ENCODE measurements at regions not wholly inside any gene's neighbourhood (a gene's known extent, or its start where the extent isn't known, plus 50 kb on each side); places are given as distances from the start of the nearest gene placed in this dataset.
A peak's percentile ranks its signal among the peaks of the same experiment; 100 is the strongest.
"Not testable (repeated sequence)": the region's sequence is repeated elsewhere in the genome, so short reads cannot be mapped to it uniquely, and the experiment has no call there.

GRCh38 chr19:30681162-30682100 lies 309.2 kb downstream of the ZNF536 start:
- no peak overlapping the region for H2BK20ac ChIP-seq (ENCODE audit: low read depth, low read length, poor library complexity, severe bottlenecking)
- Mint-ChIP-seq H3K36me3 (ENCODE audit: insufficient read depth in 1 of 3, low read depth in 3 of 3) (no peaks in the 10 kb centered on the region), H3K9me3 (no peaks in the 10 kb centered on the region), H3K27ac (peak overlapping the region in 1 of 3 experiments; percentile 82; a peak in 2 of 7 replicates), H3K4me1 (peaks cover 6 to 8% of the 10 kb centered on the region in 2 experiments), H3K4me3 (no peak overlapping the region), H3K27me3 (ENCODE audit: low read depth) (no peaks in the 10 kb centered on the region; the same call in 1 of the 2 replicates)
- H3K79me1 ChIP-seq (ENCODE audit: insufficient read depth, low read depth, low read length, poor library complexity, severe bottlenecking): no peaks in the 10 kb centered on the region
- no peak overlapping the region for H3K9ac ChIP-seq (ENCODE audit: extremely low read depth, insufficient read length, low read length)
- TF ChIP-seq CTCF (conservative IDR thresholded peaks at IDR 0.05): no peak
- no peak overlapping the region for H3T11ph ChIP-seq (ENCODE audit: low read length)
- H3K4me1 ChIP-seq (ENCODE audit: insufficient read depth, low read length): no peaks in the 10 kb centered on the region
- no peak overlapping the region for H2BK12ac ChIP-seq (ENCODE audit: insufficient read length, low read depth, low read length)
- no peak overlapping the region for H3K4me2 ChIP-seq (ENCODE audit: insufficient read depth, insufficient read length, low read length)
- H3K23me2 ChIP-seq (ENCODE audit: insufficient read length, low read depth, low read length, poor library complexity, severe bottlenecking): no peaks in the 10 kb centered on the region
- H2BK5ac ChIP-seq (ENCODE audit: insufficient read length, low read length): no peak overlapping the region
- no peak overlapping the region for H2BK15ac ChIP-seq (ENCODE audit: low read depth, low read length)
- H3K9me3 ChIP-seq (ENCODE audit: control insufficient read depth, low read depth, low read length): no peaks in the 10 kb centered on the region
- no peak overlapping the region for H2BK120ac ChIP-seq (ENCODE audit: low read depth, low read length, poor library complexity, severe bottlenecking)
- H4K20me1 ChIP-seq (ENCODE audit: control insufficient read depth, insufficient read depth, insufficient read length): no peaks in the 10 kb centered on the region
- H3K27ac ChIP-seq (ENCODE audit: insufficient read length, low read depth, low read length): no peak overlapping the region
- no peak for DNase-seq
- no peak overlapping the region for H3K56ac ChIP-seq (ENCODE audit: insufficient read length, low read depth, low read length)
- H3K4ac ChIP-seq (ENCODE audit: low read depth, low read length): no peak overlapping the region
- no peak overlapping the region for H4K5ac ChIP-seq (ENCODE audit: insufficient read length, low read depth, low read length)
- no peak overlapping the region for H2AK5ac ChIP-seq (ENCODE audit: insufficient read length, low read length)
- no peaks in the 10 kb centered on the region for H3K79me2 ChIP-seq (ENCODE audit: insufficient read depth, low read length)
- no peak overlapping the region for H4K91ac ChIP-seq (ENCODE audit: insufficient read length, low read depth, low read length)
- no peak overlapping the region for H3K23ac ChIP-seq (ENCODE audit: insufficient read length, low read depth, low read length)
- H3K14ac ChIP-seq (ENCODE audit: insufficient read depth, low read length): no peak overlapping the region
- H3K18ac ChIP-seq (ENCODE audit: insufficient read length, low read depth, low read length): no peak overlapping the region
- no peak overlapping the region for H2AFZ ChIP-seq (ENCODE audit: low read length)
- H3K27me3 ChIP-seq (ENCODE audit: insufficient read depth, low read length): no peaks in the 10 kb centered on the region
- WGBS (ENCODE audit: extremely low coverage, insufficient read length, low lambda C conversion rate): no CpG with 5 or more reads among the region's 19 CpGs
- no peak overlapping the region for H4K8ac ChIP-seq (replicated peaks; ENCODE audit: insufficient read length, low read depth, low read length)

- not testable (repeated sequence) for H3K27me3 Mint-ChIP-seq (ENCODE audit: low read depth); H4K91ac ChIP-seq (ENCODE audit: insufficient read length, low read depth, low read length); H2AFZ ChIP-seq (ENCODE audit: low read length); H3T11ph ChIP-seq (ENCODE audit: low read length); H3K27ac ChIP-seq (ENCODE audit: insufficient read length, low read depth, low read length); H3K9ac ChIP-seq (ENCODE audit: extremely low read depth, insufficient read length, low read length); H2BK12ac ChIP-seq (ENCODE audit: insufficient read length, low read depth, low read length); H2BK20ac ChIP-seq (ENCODE audit: low read depth, low read length, poor library complexity, severe bottlenecking); H3K56ac ChIP-seq (ENCODE audit: insufficient read length, low read depth, low read length); H2BK5ac ChIP-seq (ENCODE audit: insufficient read length, low read length); H3K4me1 Mint-ChIP-seq; H3K79me1 ChIP-seq (ENCODE audit: insufficient read depth, low read depth, low read length, poor library complexity, severe bottlenecking); H3K4me3 Mint-ChIP-seq; H3K27me3 ChIP-seq (ENCODE audit: insufficient read depth, low read length); H3K18ac ChIP-seq (ENCODE audit: insufficient read length, low read depth, low read length); DNase-seq; H3K9me3 ChIP-seq (ENCODE audit: control insufficient read depth, low read depth, low read length); H2BK15ac ChIP-seq (ENCODE audit: low read depth, low read length); H3K14ac ChIP-seq (ENCODE audit: insufficient read depth, low read length); H3K27ac Mint-ChIP-seq; H4K5ac ChIP-seq (ENCODE audit: insufficient read length, low read depth, low read length); H3K23ac ChIP-seq (ENCODE audit: insufficient read length, low read depth, low read length); H4K8ac ChIP-seq (replicated peaks; ENCODE audit: insufficient read length, low read depth, low read length); H3K79me2 ChIP-seq (ENCODE audit: insufficient read depth, low read length); H3K4me1 ChIP-seq (ENCODE audit: insufficient read depth, low read length); H3K4me2 ChIP-seq (ENCODE audit: insufficient read depth, insufficient read length, low read length); H4K20me1 ChIP-seq (ENCODE audit: control insufficient read depth, insufficient read depth, insufficient read length); H3K9me3 Mint-ChIP-seq; H2BK120ac ChIP-seq (ENCODE audit: low read depth, low read length, poor library complexity, severe bottlenecking); H2AK5ac ChIP-seq (ENCODE audit: insufficient read length, low read length); H3K36me3 Mint-ChIP-seq (ENCODE audit: insufficient read depth in 1 of 3, low read depth in 3 of 3); H3K4ac ChIP-seq (ENCODE audit: low read depth, low read length); H3K23me2 ChIP-seq (ENCODE audit: insufficient read length, low read depth, low read length, poor library complexity, severe bottlenecking)
- no CpG with 5 or more reads among the region's 3 CpGs for WGBS (ENCODE audit: extremely low coverage, insufficient read length, low lambda C conversion rate)
These were observed 308.2 kb downstream of the ZNF536 start for GRCh38 chr19:30680399-30680798.

Data from H9 (cell line).